ENCODE measurements at regions not wholly inside any gene's neighbourhood (a gene's known extent, or its start where the extent isn't known, plus 50 kb on each side); places are given as distances from the start of the nearest gene placed in this dataset.

- TF ChIP-seq, protein P1, sequence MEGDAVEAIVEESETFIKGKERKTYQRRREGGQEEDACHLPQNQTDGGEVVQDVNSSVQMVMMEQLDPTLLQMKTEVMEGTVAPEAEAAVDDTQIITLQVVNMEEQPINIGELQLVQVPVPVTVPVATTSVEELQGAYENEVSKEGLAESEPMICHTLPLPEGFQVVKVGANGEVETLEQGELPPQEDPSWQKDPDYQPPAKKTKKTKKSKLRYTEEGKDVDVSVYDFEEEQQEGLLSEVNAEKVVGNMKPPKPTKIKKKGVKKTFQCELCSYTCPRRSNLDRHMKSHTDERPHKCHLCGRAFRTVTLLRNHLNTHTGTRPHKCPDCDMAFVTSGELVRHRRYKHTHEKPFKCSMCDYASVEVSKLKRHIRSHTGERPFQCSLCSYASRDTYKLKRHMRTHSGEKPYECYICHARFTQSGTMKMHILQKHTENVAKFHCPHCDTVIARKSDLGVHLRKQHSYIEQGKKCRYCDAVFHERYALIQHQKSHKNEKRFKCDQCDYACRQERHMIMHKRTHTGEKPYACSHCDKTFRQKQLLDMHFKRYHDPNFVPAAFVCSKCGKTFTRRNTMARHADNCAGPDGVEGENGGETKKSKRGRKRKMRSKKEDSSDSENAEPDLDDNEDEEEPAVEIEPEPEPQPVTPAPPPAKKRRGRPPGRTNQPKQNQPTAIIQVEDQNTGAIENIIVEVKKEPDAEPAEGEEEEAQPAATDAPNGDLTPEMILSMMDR (IDR thresholded peaks at IDR 0.05; ENCODE audit: extremely low read depth, missing control alignments) = no peak
- no peak for DNase-seq (ENCODE audit: low spot score)
These were observed 266.3 kb downstream of the MEIS1 start for GRCh38 chr2:66701251-66701650.

- DNase-seq (ENCODE audit: low spot score) = no peak
- TF ChIP-seq, protein P1 (IDR thresholded peaks at IDR 0.05; ENCODE audit: extremely low read depth, missing control alignments) = no peak
These were observed 266.7 kb downstream of the MEIS1 start for GRCh38 chr2:66701656-66702055.

DNA sequence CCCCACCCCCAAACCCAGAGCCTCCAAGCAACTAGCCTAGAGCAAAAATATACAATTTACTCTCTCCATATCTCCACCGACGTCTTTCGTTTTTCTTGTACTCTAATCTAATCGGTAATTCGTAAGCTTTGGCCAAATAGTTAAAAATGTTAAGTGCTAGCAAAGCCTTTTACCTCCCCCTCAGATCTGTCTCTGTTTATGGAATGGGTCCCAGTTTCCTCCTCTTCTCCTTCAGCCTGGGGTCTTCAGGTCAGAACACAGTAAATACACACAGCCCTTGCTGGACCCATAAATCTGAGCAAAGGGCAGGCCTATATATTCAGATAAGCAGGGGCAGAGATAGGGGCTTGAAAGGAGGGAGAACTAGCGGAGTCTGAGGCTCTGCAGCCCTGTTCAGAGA is 267.4 kb downstream of the MEIS1 start:
- TF ChIP-seq, protein P1 (IDR thresholded peaks at IDR 0.05; ENCODE audit: extremely low read depth, missing control alignments) = no peak
- DNase-seq (ENCODE audit: low spot score) = no peak

DNA sequence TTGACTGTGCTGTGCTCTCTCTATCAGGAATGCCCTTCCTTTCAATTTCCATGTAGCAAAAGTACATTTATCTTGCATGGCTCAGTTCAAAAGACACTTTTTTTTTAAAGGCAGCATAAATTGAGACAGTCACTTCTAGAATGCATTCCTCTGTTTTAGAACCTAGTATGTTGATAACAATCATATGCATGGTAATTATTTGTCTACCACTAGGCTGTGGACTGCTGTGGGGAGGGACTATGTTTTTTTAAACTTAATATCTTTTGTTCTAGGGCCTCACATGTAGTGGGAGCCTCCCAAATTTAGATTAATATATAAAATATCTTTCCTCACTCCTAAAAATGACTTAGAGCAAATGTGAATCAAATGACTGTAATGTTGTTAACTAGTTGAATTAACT is 269.9 kb downstream of the MEIS1 start:
- no peak for DNase-seq (ENCODE audit: low spot score)
- TF ChIP-seq, protein P1 (IDR thresholded peaks at IDR 0.05; ENCODE audit: extremely low read depth, missing control alignments) = no peak

- TF ChIP-seq, protein P1 (IDR thresholded peaks at IDR 0.05; ENCODE audit: extremely low read depth, missing control alignments) = no peak
- DNase-seq (ENCODE audit: low spot score) = no peak
These were observed 279.7 kb downstream of the MEIS1 start for GRCh38 chr2:66714610-66715009.

GRCh38 chr2:66717218-66717905 is 282.4 kb downstream of the MEIS1 start:
- no peak for DNase-seq (ENCODE audit: low spot score)
- TF ChIP-seq, protein P1 (IDR thresholded peaks at IDR 0.05; ENCODE audit: extremely low read depth, missing control alignments) = no peak

GRCh38 chr2:66717973-66718372 is 283.0 kb downstream of the MEIS1 start:
- TF ChIP-seq, protein P1 (IDR thresholded peaks at IDR 0.05; ENCODE audit: extremely low read depth, missing control alignments) = no peak
- DNase-seq (ENCODE audit: low spot score) = no peak
